H1 (cell line): ENCODE measurements at regions not wholly inside any gene's neighbourhood (a gene's known extent, or its start where the extent isn't known, plus 50 kb on each side); places are given as distances from the start of the nearest gene placed in this dataset.
A peak's percentile ranks its signal among the peaks of the same experiment; 100 is the strongest.

Experiments
- CTCF ChIA-PET: fragments of 300-600 bp; sonication (Branson Sonifier 250); formaldehyde crosslinking; loops from one replicate; lab custom pipeline; 2021; ENCODE audit not compliant: partially characterized antibody; lab: Charles Lee
- POLR2A ChIA-PET: fragments of 300-600 bp; sonication (Branson Sonifier 250); formaldehyde crosslinking; loops from one replicate; lab custom pipeline; 2021; ENCODE audit warnings: inconsistent platforms; ENCODE audit not compliant: partially characterized antibody; lab: Charles Lee
- DNase-seq, 2 experiments: peaks; one replicate each; pipeline versions ENCODE4 v3.0.0 to v3.0.0-alpha.2; 2010 to 2022; ENCODE audit warnings: low spot score in 2 of 2, low read depth in 1 of 2, mixed read lengths in 1 of 2
- FAIRE-seq: peaks from 2 replicates; lab custom pipeline; 2011; peaks lifted over from hg19 to GRCh38; lab: Jason Lieb, UNC
- H2AFZ ChIP-seq: 2 replicates; pipeline ENCODE4 v1.8.1; 2012; ENCODE audit warnings: low read length, inconsistent platforms
- H2AK5ac ChIP-seq: 2 replicates; pipeline ENCODE4 v1.6.1; 2013; ENCODE audit warnings: low read depth, low read length
- H2BK120ac ChIP-seq: replicated peaks from 2 replicates; pipeline ENCODE3; 2013; ENCODE audit warnings: low read depth, low read length, inconsistent platforms
- H2BK12ac ChIP-seq: 2 replicates; pipeline ENCODE4 v1.6.1; 2013; ENCODE audit warnings: low read depth, low read length
- H2BK15ac ChIP-seq: 2 replicates; pipeline ENCODE4 v1.6.1; 2013; ENCODE audit warnings: low read length
- H2BK20ac ChIP-seq: 2 replicates; pipeline ENCODE4 v1.6.1; 2013; ENCODE audit warnings: low read length
- H2BK5ac ChIP-seq: 2 replicates; pipeline ENCODE4 v1.6.1; 2013; ENCODE audit warnings: low read depth, low read length
- H3K14ac ChIP-seq: 2 replicates; pipeline ENCODE4 v1.6.1; 2013; ENCODE audit warnings: inconsistent platforms; ENCODE audit not compliant: insufficient read length
- H3K18ac ChIP-seq: 2 replicates; pipeline ENCODE4 v1.6.1; 2013; ENCODE audit warnings: low read length; ENCODE audit errors: extremely low read depth
- H3K23ac ChIP-seq: 2 replicates; pipeline ENCODE4 v1.6.1; 2013; ENCODE audit warnings: inconsistent platforms; ENCODE audit not compliant: insufficient read length
- H3K23me2 ChIP-seq: 2 replicates; pipeline ENCODE4 v1.6.1; 2013; ENCODE audit warnings: low read depth, low read length
- H3K27ac ChIP-seq: 2 replicates; pipeline ENCODE4 v1.6.1; 2011; ENCODE audit warnings: low read depth, low read length, inconsistent platforms
- H3K27me3 ChIP-seq, 4 experiments: replicated peaks in 1 of 4; 1 replicate in 1 of 4; 2 replicates in 3 of 4; pipeline versions ENCODE4 v1.6.1 to v1.8.1; 2011 to 2013; ENCODE audit warnings: low read length in 3 of 4, mild to moderate bottlenecking in 3 of 4, inconsistent platforms in 2 of 4, mixed read lengths in 2 of 4, moderate library complexity in 1 of 4; ENCODE audit not compliant: control insufficient read depth in 3 of 4, insufficient read depth in 3 of 4; ENCODE audit errors: extremely low read depth in 1 of 4
- H3K36me3 ChIP-seq, 4 experiments: 2 replicates each; pipeline versions ENCODE4 v1.6.1 to v1.8.1; 2011 to 2013; ENCODE audit warnings: mild to moderate bottlenecking in 4 of 4, low read length in 3 of 4, moderate library complexity in 2 of 4, control low read depth in 1 of 4, inconsistent platforms in 1 of 4; ENCODE audit not compliant: insufficient read depth in 4 of 4, control insufficient read depth in 2 of 4
- H3K4ac ChIP-seq: replicated peaks from 2 replicates; pipeline ENCODE3; 2013; ENCODE audit warnings: low read length, low read depth, mixed read lengths, inconsistent platforms; ENCODE audit not compliant: insufficient read length
- H3K4me1 ChIP-seq, 4 experiments: replicated peaks in 1 of 4; 1 replicate in 1 of 4; 2 replicates in 3 of 4; pipeline versions ENCODE4 v1.6.1 to v1.8.1; 2011 to 2013; ENCODE audit warnings: low read length in 3 of 4, inconsistent platforms in 2 of 4, mixed read lengths in 1 of 4; ENCODE audit not compliant: insufficient read depth in 4 of 4, control insufficient read depth in 3 of 4
- H3K4me2 ChIP-seq, 2 experiments: 2 replicates each; pipeline versions ENCODE4 v1.6.1 to v1.8.1; 2011 to 2013; ENCODE audit warnings: low read depth in 2 of 2, low read length in 2 of 2, control low read depth in 1 of 2, inconsistent platforms in 1 of 2, mild to moderate bottlenecking in 1 of 2; ENCODE audit not compliant: insufficient read depth in 1 of 2
- H3K4me3 ChIP-seq, 4 experiments: fragments of 200-600, 300-600 bp in 1 of 4; sonication (generic), shearing (Covaris generic), sonication (Bioruptor Twin) in 1 of 4; 2 replicates each; pipeline versions ENCODE4 v1.5.1 to v1.8.1; 2011 to 2016; ENCODE audit warnings: low read length in 4 of 4, low read depth in 3 of 4, control low read depth in 2 of 4, inconsistent platforms in 2 of 4, mild to moderate bottlenecking in 2 of 4, mixed read lengths in 1 of 4, moderate library complexity in 1 of 4; ENCODE audit not compliant: insufficient read depth in 2 of 4; ENCODE audit errors: extremely low read depth in 1 of 4
- H3K56ac ChIP-seq: replicated peaks from 2 replicates; pipeline ENCODE3; 2013; ENCODE audit warnings: low read depth, mild to moderate bottlenecking, mixed read lengths, low read length, inconsistent platforms; ENCODE audit not compliant: insufficient read length
- H3K79me1 ChIP-seq: 2 replicates; pipeline ENCODE4 v1.6.1; 2013; ENCODE audit warnings: low read depth, low read length, control low read depth
- H3K79me2 ChIP-seq, 2 experiments: 2 replicates each; pipeline versions ENCODE4 v1.6.1 to v1.8.1; 2012 to 2013; ENCODE audit warnings: low read length in 2 of 2, mild to moderate bottlenecking in 2 of 2, inconsistent platforms in 1 of 2; ENCODE audit not compliant: insufficient read depth in 2 of 2, control insufficient read depth in 1 of 2
- H3K9ac ChIP-seq, 4 experiments: replicated peaks in 1 of 4; 1 replicate in 1 of 4; 2 replicates in 3 of 4; pipeline versions ENCODE4 v1.6.1 to v1.8.1; 2011 to 2013; ENCODE audit warnings: low read depth in 3 of 4, low read length in 3 of 4, control low read depth in 2 of 4, mild to moderate bottlenecking in 2 of 4, moderate library complexity in 2 of 4, inconsistent platforms in 1 of 4; ENCODE audit errors: extremely low read depth in 1 of 4
- H3K9me3 ChIP-seq, 2 experiments: 2 replicates each; pipeline versions ENCODE4 v1.6.1 to v1.8.1; 2012 to 2013; ENCODE audit warnings: mild to moderate bottlenecking in 2 of 2, moderate library complexity in 2 of 2, control low read depth in 1 of 2, inconsistent platforms in 1 of 2, low read depth in 1 of 2, low read length in 1 of 2, mixed read lengths in 1 of 2; ENCODE audit not compliant: insufficient read depth in 2 of 2
- H4K20me1 ChIP-seq, 2 experiments: replicated peaks in 1 of 2; 2 replicates each; pipeline versions ENCODE3 to v1.8.1; 2011 to 2013; ENCODE audit warnings: inconsistent platforms in 2 of 2, low read length in 2 of 2, mild to moderate bottlenecking in 1 of 2; ENCODE audit not compliant: insufficient read depth in 2 of 2, control insufficient read depth in 1 of 2
- H4K5ac ChIP-seq: 2 replicates; pipeline ENCODE4 v1.6.1; 2013; ENCODE audit warnings: low read length, low read depth, mixed read lengths, inconsistent platforms; ENCODE audit not compliant: insufficient read length
- H4K8ac ChIP-seq: 2 replicates; pipeline ENCODE4 v1.8.0; 2013; ENCODE audit warnings: mild to moderate bottlenecking, moderate library complexity, low read length, inconsistent platforms; ENCODE audit not compliant: insufficient read depth; ENCODE audit errors: extremely low read depth
- H4K91ac ChIP-seq: replicated peaks from 2 replicates; pipeline ENCODE3; 2013; ENCODE audit warnings: low read length, mixed read lengths, inconsistent platforms; ENCODE audit not compliant: insufficient read length
- ASH2L ChIP-seq: fragments of 200-600, 300-600 bp; sonication (generic); IDR thresholded peaks from one replicate; pipeline ENCODE4 v1.7.1; 2017; ENCODE audit warnings: low read length
- BACH1 ChIP-seq: IDR thresholded peaks from 2 replicates; pipeline ENCODE4 v1.6.1; 2012; ENCODE audit warnings: low read length, improper control_type of control experiment
- BCL11A ChIP-seq, 2 experiments: IDR thresholded peaks; one replicate each; pipeline ENCODE4 v1.6.1; 2011; ENCODE audit warnings: low read depth in 2 of 2, low read length in 2 of 2, mild to moderate bottlenecking in 2 of 2
- CREB1 ChIP-seq: IDR thresholded peaks from 2 replicates; pipeline ENCODE4 v1.6.1; 2012; ENCODE audit warnings: inconsistent platforms
- NRF1 ChIP-seq: IDR thresholded peaks from 2 replicates; pipeline ENCODE4 v1.6.1; 2011; ENCODE audit warnings: mild to moderate bottlenecking, low read depth, low read length, improper control_type of control experiment
- RAD21 ChIP-seq, 2 experiments: IDR thresholded peaks in 1 of 2; conservative IDR thresholded peaks in 1 of 2; 2 replicates each; pipeline ENCODE4 v1.6.1; 2011; ENCODE audit warnings: low read depth in 2 of 2, low read length in 2 of 2, improper control_type of control experiment in 1 of 2, inconsistent platforms in 1 of 2, mild to moderate bottlenecking in 1 of 2, moderate library complexity in 1 of 2
- RXRA ChIP-seq: IDR thresholded peaks from 2 replicates; pipeline ENCODE4 v1.6.1; 2011; ENCODE audit warnings: low read depth, mild to moderate bottlenecking, low read length, moderate library complexity; ENCODE audit not compliant: insufficient read depth
- SIRT6 ChIP-seq: IDR thresholded peaks from one replicate; pipeline ENCODE4 v1.7.1; 2012; ENCODE audit warnings: low read length, inconsistent platforms
- TEAD4 ChIP-seq: IDR thresholded peaks from 2 replicates; pipeline ENCODE4 v1.6.1; 2012; ENCODE audit warnings: low read depth, low read length, inconsistent platforms, mixed read lengths
- WGBS, 2 experiments: shearing (Covaris generic) in 1 of 2; methylation state at CpG; one replicate each; pipeline versions ENCODE4 v1.1.6 to v1.1.7; 2013 to 2015; ENCODE audit warnings: low lambda C conversion rate in 2 of 2, mixed read lengths in 2 of 2, inconsistent platforms in 1 of 2, low coverage in 1 of 2, missing lambda C conversion rate in 1 of 2; ENCODE audit not compliant: insufficient replicate concordance in 2 of 2, insufficient coverage in 1 of 2, insufficient read length in 1 of 2; ENCODE audit errors: extremely low coverage in 1 of 2, missing lambda C conversion rate in 1 of 2; 5-methylcytosine and 5-hydroxymethylcytosine counted together
- TF ChIP-seq, protein P1 (sequence below): IDR thresholded peaks from 2 replicates; pipeline ENCODE4 v1.6.1; 2012; ENCODE audit warnings: inconsistent platforms
- TF ChIP-seq, protein P2 (sequence below), 3 experiments: IDR thresholded peaks; 1 replicate in 2 of 3; 2 replicates in 1 of 3; pipeline versions ENCODE4 v1.5.1 to v1.6.1; 2011; ENCODE audit warnings: low read length in 3 of 3, mild to moderate bottlenecking in 3 of 3, inconsistent platforms in 2 of 3, low read depth in 1 of 3, moderate library complexity in 1 of 3; ENCODE audit not compliant: insufficient read depth in 1 of 3; ENCODE audit errors: control extremely low read depth in 1 of 3

DNA sequence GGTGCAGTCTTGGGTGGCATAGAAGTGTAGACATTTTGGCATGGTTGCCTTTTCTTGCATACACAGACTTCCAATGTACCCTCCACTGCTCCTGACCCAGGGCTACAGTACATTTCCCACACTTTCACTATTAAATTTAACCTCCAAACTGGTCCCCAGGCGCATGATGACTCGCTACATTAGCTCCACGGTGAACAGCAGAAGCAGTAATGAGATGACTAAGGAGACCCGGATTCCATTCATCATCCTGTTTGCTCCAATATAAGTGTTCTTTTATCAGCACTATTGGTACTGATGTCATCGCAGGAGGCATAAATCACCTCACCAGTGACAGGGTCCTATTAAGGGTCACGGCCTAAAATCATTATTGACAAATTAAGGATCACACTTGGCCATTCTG is 316.5 kb downstream of the EN1 start:
- H3K18ac ChIP-seq = peak overlapping the region; percentile 36; the same call in 1 of the 2 replicates
- no peaks in the 10 kb centered on the region for H3K79me2 ChIP-seq
- H3K23ac ChIP-seq = no peak overlapping the region
- H2BK5ac ChIP-seq = peak overlapping the region; percentile 71; the same call in 1 of the 2 replicates
- no peaks in the 10 kb centered on the region for H4K20me1 ChIP-seq
- no peaks in the 10 kb centered on the region for H3K9me3 ChIP-seq
- H2BK15ac ChIP-seq = no peak overlapping the region
- H4K5ac ChIP-seq = no peak overlapping the region
- WGBS, 2 experiments = 94% methylated on average over 6 of the region's 6 CpGs; no CpG with 5 or more reads in 1 of the 2 experiments
- H3K23me2 ChIP-seq = peaks cover 2% of the 10 kb centered on the region; the same call in 1 of the 2 replicates
- H3K4ac ChIP-seq = no peak overlapping the region
- no peak overlapping the region for H3K56ac ChIP-seq
- H3K27ac ChIP-seq = no peak overlapping the region
- no peak overlapping the region for H3K4me3 ChIP-seq
- H3K27me3 ChIP-seq = 0 out of 7 replicates have a peak, but pooled peaks cover 0 to 2% (median 0%) of the 10 kb centered on the region in 4 experiments
- ChIA-PET CTCF (interaction anchor here (1.4 kb wide), 1 partner anchor 8 kb away, joined by 9 read pairs; no protein-coding TSS in a partner anchor), POLR2A (interaction anchor here (0.6 to 1.4 kb wide), 3 partner anchors 8 to 276 kb away, joined by 3 to 4 read pairs (median 3); no protein-coding TSS in a partner anchor)
- no peak overlapping the region for H4K8ac ChIP-seq
- H2BK20ac ChIP-seq = peak overlapping the region; percentile 24; the same call in 1 of the 2 replicates
- H3K79me1 ChIP-seq = no peaks in the 10 kb centered on the region
- H3K4me2 ChIP-seq = no peak overlapping the region; a peak in 1 of 4 replicates
- peaks cover 5 to 22% (median 13%) of the 10 kb centered on the region in 4 experiments; a peak in 5 of 7 replicates for H3K4me1 ChIP-seq
- FAIRE-seq (no peak), DNase-seq (no peak)
- H2BK120ac ChIP-seq = no peak overlapping the region
- peak overlapping the region; percentile 3; the same call in 1 of the 2 replicates for H2BK12ac ChIP-seq
- H3K36me3 ChIP-seq = no peaks in the 10 kb centered on the region
- H4K91ac ChIP-seq = no peak overlapping the region
- H3K9ac ChIP-seq = no peak overlapping the region
- no peak overlapping the region for H2AFZ ChIP-seq
- no peak overlapping the region for H3K14ac ChIP-seq
- H2AK5ac ChIP-seq = no peak overlapping the region
- TF ChIP-seq CREB1 = no peak
- no peak for TF ChIP-seq RXRA
- no peak for TF ChIP-seq NRF1
- no peak for TF ChIP-seq BACH1
- no peak for TF ChIP-seq BCL11A (IDR thresholded peaks at IDR 0.05; ENCODE audit: low read depth in 2 of 2, low read length in 2 of 2)
- no peak for TF ChIP-seq ASH2L
- TF ChIP-seq, protein P1, sequence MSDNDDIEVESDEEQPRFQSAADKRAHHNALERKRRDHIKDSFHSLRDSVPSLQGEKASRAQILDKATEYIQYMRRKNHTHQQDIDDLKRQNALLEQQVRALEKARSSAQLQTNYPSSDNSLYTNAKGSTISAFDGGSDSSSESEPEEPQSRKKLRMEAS = no peak
- no peak for TF ChIP-seq SIRT6
- TF ChIP-seq RAD21 (IDR thresholded peaks at IDR 0.05 in 1 of 2, conservative IDR thresholded peaks at IDR 0.05 in 1 of 2; ENCODE audit: low read depth in 2 of 2, low read length in 2 of 2) = no peak
- TF ChIP-seq TEAD4 = no peak
- TF ChIP-seq, protein P2, sequence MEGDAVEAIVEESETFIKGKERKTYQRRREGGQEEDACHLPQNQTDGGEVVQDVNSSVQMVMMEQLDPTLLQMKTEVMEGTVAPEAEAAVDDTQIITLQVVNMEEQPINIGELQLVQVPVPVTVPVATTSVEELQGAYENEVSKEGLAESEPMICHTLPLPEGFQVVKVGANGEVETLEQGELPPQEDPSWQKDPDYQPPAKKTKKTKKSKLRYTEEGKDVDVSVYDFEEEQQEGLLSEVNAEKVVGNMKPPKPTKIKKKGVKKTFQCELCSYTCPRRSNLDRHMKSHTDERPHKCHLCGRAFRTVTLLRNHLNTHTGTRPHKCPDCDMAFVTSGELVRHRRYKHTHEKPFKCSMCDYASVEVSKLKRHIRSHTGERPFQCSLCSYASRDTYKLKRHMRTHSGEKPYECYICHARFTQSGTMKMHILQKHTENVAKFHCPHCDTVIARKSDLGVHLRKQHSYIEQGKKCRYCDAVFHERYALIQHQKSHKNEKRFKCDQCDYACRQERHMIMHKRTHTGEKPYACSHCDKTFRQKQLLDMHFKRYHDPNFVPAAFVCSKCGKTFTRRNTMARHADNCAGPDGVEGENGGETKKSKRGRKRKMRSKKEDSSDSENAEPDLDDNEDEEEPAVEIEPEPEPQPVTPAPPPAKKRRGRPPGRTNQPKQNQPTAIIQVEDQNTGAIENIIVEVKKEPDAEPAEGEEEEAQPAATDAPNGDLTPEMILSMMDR (IDR thresholded peaks at IDR 0.05; ENCODE audit: control extremely low read depth in 1 of 3, insufficient read depth in 1 of 3, low read depth in 1 of 3, low read length in 3 of 3) = no peak
